ENCODE measurements at regions not wholly inside any gene's neighbourhood (a gene's known extent, or its start where the extent isn't known, plus 50 kb on each side); places are given as distances from the start of the nearest gene placed in this dataset.

GRCh38 chr7:17136126-17136525, 162.3 kb upstream of the AHR start:
- no peak for TF ChIP-seq CTCF (IDR thresholded peaks at IDR 0.05; ENCODE audit: insufficient read depth, low read depth, low read length)
- TF ChIP-seq EZH2 (IDR thresholded peaks at IDR 0.05; ENCODE audit: insufficient read depth, low read length) = no peak
